CD4-positive, alpha-beta T cell treated with Interferon alpha-2 for 1 hour (primary cell): ENCODE measurements at regions not wholly inside any gene's neighbourhood (a gene's known extent, or its start where the extent isn't known, plus 50 kb on each side); places are given as distances from the start of the nearest gene placed in this dataset.

Source experiments
- DNase-seq, 2 donors: peaks; one replicate each; pipeline ENCODE4 v3.0.0-alpha.2; 2020 to 2022

- DNase-seq, result no peak
These were observed 2067.3 kb upstream of the AGA start for GRCh38 chr4:179509489-179509888.

GRCh38 chr4:179521952-179522351 lies 2079.7 kb upstream of the AGA start:
- DNase-seq, result no peak

GRCh38 chr4:179530958-179531357 lies 2088.7 kb upstream of the AGA start:
- DNase-seq, result no peak

GRCh38 chr4:179536694-179537093 lies 2094.5 kb upstream of the AGA start:
- DNase-seq, result no peak

- no peak for DNase-seq
These were observed 2097.4 kb upstream of the AGA start for GRCh38 chr4:179539641-179540040.

- DNase-seq, result no peak
These were observed 2101.5 kb upstream of the AGA start for GRCh38 chr4:179543771-179544170.

GRCh38 chr4:179544496-179544895 lies 2102.3 kb upstream of the AGA start:
- no peak for DNase-seq

- no peak for DNase-seq
These were observed 2109.9 kb upstream of the AGA start for GRCh38 chr4:179552131-179552530.

GRCh38 chr4:179563741-179564140 lies 2121.5 kb upstream of the AGA start:
- DNase-seq, result no peak

- DNase-seq, result no peak
These were observed 2127.3 kb upstream of the AGA start for GRCh38 chr4:179569549-179569948.

- DNase-seq, result no peak
These were observed 2140.1 kb upstream of the AGA start for GRCh38 chr4:179582164-179582905.

- no peak for DNase-seq
These were observed 2141.0 kb upstream of the AGA start for GRCh38 chr4:179583221-179583620.

- DNase-seq, result no peak
These were observed 2141.9 kb upstream of the AGA start for GRCh38 chr4:179584101-179584500.

- DNase-seq, result no peak
These were observed 2143.5 kb upstream of the AGA start for GRCh38 chr4:179585761-179586160.

- DNase-seq, result no peak
These were observed 2144.2 kb upstream of the AGA start for GRCh38 chr4:179586460-179586859.

GRCh38 chr4:179595671-179596410 lies 2153.6 kb upstream of the AGA start:
- no peak for DNase-seq

- DNase-seq, result no peak
These were observed 2154.4 kb upstream of the AGA start for GRCh38 chr4:179596621-179597020.

- DNase-seq, result no peak
These were observed 2155.1 kb upstream of the AGA start for GRCh38 chr4:179597301-179597700.

GRCh38 chr4:179601671-179602070 lies 2159.4 kb upstream of the AGA start:
- DNase-seq, result no peak

GRCh38 chr4:179605196-179605595 lies 2163.0 kb upstream of the AGA start:
- no peak for DNase-seq

- no peak for DNase-seq
These were observed 2164.8 kb upstream of the AGA start for GRCh38 chr4:179607003-179607402.

GRCh38 chr4:179615704-179616103 lies 2173.5 kb upstream of the AGA start:
- DNase-seq, result no peak

- DNase-seq, result no peak
These were observed 2176.7 kb upstream of the AGA start for GRCh38 chr4:179618966-179619365.

GRCh38 chr4:179624768-179625181 lies 2182.5 kb upstream of the AGA start:
- DNase-seq, result no peak

- DNase-seq, result no peak
These were observed 2183.2 kb upstream of the AGA start for GRCh38 chr4:179625406-179625805.
